Muscle of leg (tissue), 3 donors: ENCODE measurements at regions not wholly inside any gene's neighbourhood (a gene's known extent, or its start where the extent isn't known, plus 50 kb on each side); places are given as distances from the start of the nearest gene placed in this dataset.

Experiments used
- DNase-seq: peaks from one replicate; pipeline ENCODE4 v3.0.0; 2013
- H3K27ac ChIP-seq: one replicate; pipeline ENCODE4 v1.5.1; 2013; ENCODE audit warnings: mild to moderate bottlenecking, low read length, control low read depth
- H3K27me3 ChIP-seq: one replicate; pipeline ENCODE4 v1.6.1; 2013; ENCODE audit warnings: low read length; ENCODE audit not compliant: control insufficient read depth, insufficient read depth
- H3K36me3 ChIP-seq: one replicate; pipeline ENCODE4 v1.6.1; 2013; ENCODE audit warnings: low read length; ENCODE audit not compliant: control insufficient read depth, insufficient read depth
- H3K4me1 ChIP-seq: one replicate; pipeline ENCODE4 v1.6.1; 2013; ENCODE audit warnings: low read length; ENCODE audit not compliant: control insufficient read depth, insufficient read depth
- H3K4me3 ChIP-seq: one replicate; pipeline ENCODE4 v1.5.1; 2013; ENCODE audit warnings: low read length, control low read depth
- H3K9me3 ChIP-seq: replicated peaks from 2 replicates; pipeline ENCODE4 v1.6.1; 2013; ENCODE audit warnings: low read depth, low read length; ENCODE audit not compliant: control insufficient read depth
- WGBS: methylation state at CpG from one replicate; pipeline ENCODE4 v1.1.5; 2013; ENCODE audit warnings: missing lambda C conversion rate; ENCODE audit not compliant: insufficient coverage; 5-methylcytosine and 5-hydroxymethylcytosine counted together

DNA sequence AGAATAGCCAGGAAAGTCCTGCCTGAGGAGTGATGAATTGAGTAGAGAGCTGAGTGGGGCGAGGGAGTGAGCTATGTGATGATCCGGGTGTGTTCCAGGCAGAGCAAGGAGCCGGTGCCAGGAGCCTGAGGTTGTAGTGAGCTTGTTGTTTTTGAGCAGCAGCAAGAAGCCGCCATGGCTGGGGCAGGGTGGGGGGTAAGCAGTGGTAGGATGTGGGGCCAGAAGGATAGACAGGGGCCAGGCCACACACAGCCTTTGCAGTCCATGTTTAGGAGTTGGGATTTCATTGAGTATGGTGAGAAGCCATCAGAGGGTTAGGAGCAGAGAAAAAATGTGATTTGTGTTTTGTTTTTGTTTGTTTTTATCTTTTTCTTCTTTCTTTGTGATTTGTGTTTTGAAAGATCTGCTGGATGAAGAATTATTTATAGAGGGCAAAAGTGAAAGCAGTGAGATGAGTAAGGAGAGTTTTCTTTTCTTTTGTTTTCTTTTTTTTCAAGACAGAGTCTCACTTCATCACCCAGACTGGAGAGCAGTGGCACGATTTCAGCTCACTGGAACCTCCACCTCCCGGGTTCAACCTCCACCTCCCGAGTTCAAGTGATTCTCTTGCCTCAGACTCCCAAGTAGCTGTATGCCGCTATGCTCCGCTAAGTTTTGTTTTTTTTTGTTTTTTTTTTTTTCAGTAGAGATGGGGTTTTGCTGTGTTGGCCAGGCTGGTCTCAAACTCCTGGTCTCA is 92.3 kb upstream of the BCAT1 start:
- 69% methylated on average over 4 of the region's 9 CpGs for WGBS
- Histone ChIP-seq H3K4me1 (no peaks in the 10 kb centered on the region), H3K9me3 (no peaks in the 10 kb centered on the region), H3K36me3 (no peaks in the 10 kb centered on the region), H3K27me3 (no peaks in the 10 kb centered on the region), H3K4me3 (no peak overlapping the region), H3K27ac (peak overlapping the region; percentile 52)
- no peak for DNase-seq

DNA sequence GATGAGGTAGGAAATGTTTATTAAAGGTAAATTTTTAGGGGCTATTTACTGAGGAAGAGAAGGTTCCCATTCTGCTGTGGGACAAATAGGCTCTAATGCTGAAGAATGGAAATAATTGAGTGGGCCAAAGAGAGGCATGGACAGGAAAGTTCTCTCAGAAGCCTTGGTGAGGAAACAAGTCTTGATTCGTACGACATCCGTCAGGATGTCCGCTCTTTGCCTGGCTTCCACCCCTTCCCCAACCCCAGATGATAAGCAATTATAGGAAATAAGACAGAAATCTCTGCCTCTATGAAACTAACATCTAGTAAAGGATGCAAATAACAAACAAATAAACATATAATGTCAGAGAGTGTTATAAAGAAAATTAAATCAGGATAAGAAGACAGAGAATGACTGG is 91.7 kb upstream of the BCAT1 start:
- no peak overlapping the region for H3K4me3 ChIP-seq
- H3K27me3 ChIP-seq = no peaks in the 10 kb centered on the region
- no peaks in the 10 kb centered on the region for H3K36me3 ChIP-seq
- no peaks in the 10 kb centered on the region for H3K9me3 ChIP-seq
- peak overlapping the region; percentile 52 for H3K27ac ChIP-seq
- no peak for DNase-seq
- no peaks in the 10 kb centered on the region for H3K4me1 ChIP-seq
- no CpG with 5 or more reads among the region's 4 CpGs for WGBS

DNA sequence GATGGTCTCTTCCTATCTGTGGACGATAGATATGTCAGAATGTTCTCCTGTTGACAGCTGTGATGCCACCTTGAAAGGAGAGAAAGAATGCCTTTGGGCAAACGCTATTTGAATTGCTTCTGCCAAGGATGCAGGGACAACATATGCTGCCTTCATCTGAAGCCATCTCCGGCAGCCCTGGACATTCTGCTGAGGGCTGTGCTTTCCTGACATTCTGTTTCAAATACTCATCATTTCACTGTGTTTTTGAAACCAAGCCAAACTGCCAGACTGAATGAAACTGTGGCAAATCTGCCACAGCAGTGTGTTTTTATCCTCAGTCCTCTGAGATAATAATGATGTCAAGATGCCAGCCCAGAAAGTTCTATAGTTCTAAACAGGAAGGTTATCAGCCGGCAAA is 85.8 kb upstream of the BCAT1 start:
- H3K4me1 ChIP-seq = no peaks in the 10 kb centered on the region
- WGBS = 64% methylated on average over 3 of the region's 4 CpGs

DNA sequence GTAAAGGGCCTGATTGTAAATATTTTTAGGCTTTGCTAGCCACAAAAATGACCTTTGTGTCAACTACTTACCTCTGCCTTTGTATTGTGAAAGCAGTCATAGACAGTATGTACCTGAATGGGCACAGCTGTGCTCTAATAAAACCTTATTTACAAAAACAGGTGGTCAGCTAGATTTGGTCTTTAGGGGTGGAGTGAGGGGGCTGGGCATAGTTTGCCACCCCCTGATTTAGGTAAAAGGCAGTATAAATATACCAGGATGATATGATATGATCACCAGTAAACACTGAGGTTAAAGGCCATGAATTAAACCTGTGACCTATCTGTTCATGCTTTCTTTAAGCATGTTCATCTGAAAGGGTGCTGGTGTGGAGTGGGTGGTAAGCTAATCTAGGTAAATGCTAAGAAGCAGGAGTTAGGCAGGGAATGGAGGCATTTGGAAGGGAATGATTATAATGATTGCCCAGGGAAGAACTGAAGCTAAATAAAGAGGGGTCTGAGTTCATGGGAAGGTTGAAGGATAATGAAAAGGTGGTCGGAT is 77.1 kb upstream of the BCAT1 start:
- Histone ChIP-seq H3K27me3 (no peaks in the 10 kb centered on the region), H3K4me3 (no peak overlapping the region), H3K36me3 (no peaks in the 10 kb centered on the region), H3K27ac (no peak overlapping the region), H3K4me1 (no peaks in the 10 kb centered on the region), H3K9me3 (no peaks in the 10 kb centered on the region)
- no peak for DNase-seq
- 67% methylated on average over 1 of the region's 1 CpG for WGBS

More for the DNA sequence above, 85.8 kb upstream of the BCAT1 start:
- peak; percentile 10 for DNase-seq
- Histone ChIP-seq H3K9me3 (no peaks in the 10 kb centered on the region), H3K36me3 (no peaks in the 10 kb centered on the region), H3K27me3 (no peaks in the 10 kb centered on the region), H3K4me3 (no peak overlapping the region), H3K27ac (no peak overlapping the region)

DNA sequence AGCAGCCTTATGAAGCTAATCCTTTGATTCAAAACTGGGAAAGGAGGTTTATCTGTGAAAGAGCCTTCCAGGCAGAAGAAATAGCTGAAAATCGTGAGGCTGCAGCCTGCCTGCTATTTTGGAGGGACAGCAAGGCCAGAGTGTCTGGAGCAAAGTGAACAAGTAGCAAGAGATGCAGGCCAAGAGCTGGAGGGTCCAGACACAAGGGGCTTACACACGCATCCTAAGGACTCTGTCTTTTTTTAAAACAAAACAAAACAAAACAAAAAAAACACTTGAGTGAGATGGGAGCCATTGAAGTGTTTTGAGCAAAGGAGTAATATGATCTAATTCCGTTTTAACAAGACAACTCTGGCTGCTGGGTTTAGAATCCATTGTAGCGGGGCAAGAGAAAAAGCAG is 76.4 kb upstream of the BCAT1 start:
- H3K36me3 ChIP-seq = no peaks in the 10 kb centered on the region
- 50% methylated on average over 3 of the region's 4 CpGs for WGBS
- H3K27me3 ChIP-seq = no peaks in the 10 kb centered on the region
- DNase-seq = no peak
- H3K27ac ChIP-seq = no peak overlapping the region
- no peaks in the 10 kb centered on the region for H3K4me1 ChIP-seq
- no peak overlapping the region for H3K4me3 ChIP-seq
- H3K9me3 ChIP-seq = no peaks in the 10 kb centered on the region

DNA sequence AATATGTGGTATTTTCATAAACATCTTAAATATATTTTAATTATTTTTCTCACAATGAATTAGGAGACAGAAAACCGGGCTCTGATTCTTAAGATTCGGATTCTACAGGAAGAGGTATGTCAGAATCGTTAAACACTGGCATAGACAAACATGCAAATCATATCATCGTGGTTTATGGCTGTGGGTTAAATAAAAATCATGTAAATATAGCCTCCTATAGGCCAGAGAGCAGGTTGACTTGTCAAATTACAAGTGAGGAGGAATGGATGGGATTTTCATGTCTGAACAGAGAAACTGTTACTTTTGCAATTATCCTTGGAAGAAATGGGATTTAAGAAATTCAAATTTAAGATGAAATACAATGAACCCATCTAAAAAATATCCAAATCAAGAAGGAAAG is 74.9 kb upstream of the BCAT1 start:
- DNase-seq = no peak
- Histone ChIP-seq H3K27ac (no peak overlapping the region), H3K4me3 (no peak overlapping the region), H3K9me3 (no peaks in the 10 kb centered on the region), H3K4me1 (no peaks in the 10 kb centered on the region), H3K36me3 (no peaks in the 10 kb centered on the region), H3K27me3 (no peaks in the 10 kb centered on the region)
- no CpG with 5 or more reads among the region's 4 CpGs for WGBS

DNA sequence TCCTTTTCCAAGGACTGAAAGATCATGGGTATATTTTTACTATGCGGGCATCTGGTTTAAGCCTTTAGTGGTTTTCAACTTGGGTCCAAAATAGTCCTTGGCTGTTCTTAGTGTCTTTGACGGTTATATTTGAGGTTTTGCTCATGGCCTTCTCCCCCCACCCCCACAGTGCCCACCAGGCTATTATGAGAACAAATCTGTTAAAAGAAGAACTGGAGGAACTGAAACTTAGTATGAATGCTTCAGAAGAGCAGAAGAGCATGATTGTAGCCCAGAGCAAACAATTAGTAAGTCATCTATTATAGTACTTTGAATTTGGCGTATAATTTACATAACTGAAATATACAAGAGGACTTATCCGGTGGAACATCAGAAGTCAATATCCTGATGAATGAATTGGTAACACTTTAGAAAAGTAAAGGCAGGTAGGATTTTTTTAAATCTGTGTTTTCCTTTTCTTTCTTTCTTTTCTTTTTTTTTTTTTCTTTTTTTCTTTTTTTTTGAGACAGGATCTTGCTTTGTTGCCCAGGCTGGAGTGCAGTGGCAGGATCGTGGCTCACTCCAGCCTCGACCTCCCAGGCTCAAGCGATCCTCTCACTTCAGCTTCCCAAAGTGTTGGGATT is 71.8 kb upstream of the BCAT1 start:
- H3K27ac ChIP-seq = no peak overlapping the region
- no peak for DNase-seq
- 62% methylated on average over 2 of the region's 7 CpGs for WGBS
- H3K4me1 ChIP-seq = no peaks in the 10 kb centered on the region
- no peaks in the 10 kb centered on the region for H3K27me3 ChIP-seq
- H3K4me3 ChIP-seq = no peak overlapping the region
- H3K9me3 ChIP-seq = no peaks in the 10 kb centered on the region
- H3K36me3 ChIP-seq = no peaks in the 10 kb centered on the region

DNA sequence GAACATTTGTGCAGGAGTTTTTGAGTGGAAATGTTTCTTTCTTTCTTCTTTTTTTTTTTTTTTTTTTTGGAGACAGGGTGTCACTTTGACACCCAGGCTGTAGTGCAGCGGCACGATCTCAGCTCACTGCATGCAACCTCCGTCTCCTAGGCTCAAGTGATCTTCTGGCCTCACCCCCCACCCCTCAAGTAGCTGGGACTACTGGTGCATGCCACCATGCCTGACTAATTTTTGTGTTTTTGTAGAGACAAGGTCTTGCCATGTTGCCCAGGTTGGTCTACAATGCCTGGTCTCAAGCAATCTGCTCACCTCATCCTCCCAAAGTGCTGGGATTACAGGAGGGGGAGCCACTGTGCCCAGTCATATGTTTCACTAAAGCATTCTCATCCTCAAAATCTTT is 69.2 kb upstream of the BCAT1 start:
- Histone ChIP-seq H3K27ac (no peak overlapping the region), H3K9me3 (no peaks in the 10 kb centered on the region), H3K4me3 (no peak overlapping the region), H3K27me3 (no peaks in the 10 kb centered on the region), H3K4me1 (no peaks in the 10 kb centered on the region), H3K36me3 (no peaks in the 10 kb centered on the region)
- no peak for DNase-seq
- WGBS = no CpG with 5 or more reads among the region's 3 CpGs

DNA sequence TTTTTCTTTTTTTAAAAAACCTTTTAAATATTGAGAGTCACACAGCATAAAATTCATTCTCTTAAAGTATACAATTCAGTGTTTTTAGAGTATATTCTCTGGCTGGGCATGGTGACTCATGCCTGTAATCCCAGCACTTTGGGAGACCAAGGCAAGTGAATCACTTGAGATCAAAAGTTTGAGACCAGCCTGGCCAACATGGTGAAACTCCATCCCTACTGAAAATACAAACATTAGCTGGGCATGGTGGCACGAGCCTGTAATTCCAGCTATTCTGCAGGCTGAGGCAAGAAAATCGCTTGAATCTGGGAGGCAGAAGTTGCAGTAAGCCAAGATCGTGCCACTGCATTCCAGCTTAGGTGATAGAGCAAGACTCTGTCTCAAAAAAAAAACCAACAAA is 68.4 kb upstream of the BCAT1 start:
- WGBS = 87% methylated on average over 2 of the region's 3 CpGs
- H3K4me1 ChIP-seq = no peaks in the 10 kb centered on the region
- DNase-seq = no peak

DNA sequence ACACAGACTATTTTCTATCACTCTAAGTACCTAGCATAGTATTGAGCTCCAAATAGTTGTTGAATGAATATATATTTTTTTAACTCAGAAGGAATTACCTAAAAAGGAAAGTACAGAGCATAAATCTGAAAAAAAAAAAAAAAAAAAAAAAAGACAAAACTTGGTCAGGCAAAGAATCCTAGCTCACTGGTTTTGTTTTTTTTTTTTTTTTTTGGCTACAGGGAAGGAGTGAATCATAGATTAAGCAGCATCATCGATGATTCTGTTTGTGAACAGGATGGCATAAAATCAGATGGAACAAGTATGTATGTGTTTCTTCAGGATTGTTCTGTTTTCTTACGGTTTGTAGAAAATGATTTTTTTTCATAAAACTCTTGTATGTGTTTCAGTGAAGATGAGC is 66.1 kb upstream of the BCAT1 start:
- no peak for DNase-seq
- Histone ChIP-seq H3K4me3 (no peak overlapping the region), H3K9me3 (no peaks in the 10 kb centered on the region), H3K4me1 (no peaks in the 10 kb centered on the region), H3K36me3 (no peaks in the 10 kb centered on the region), H3K27me3 (no peaks in the 10 kb centered on the region), H3K27ac (no peak overlapping the region)
- WGBS = no CpG with 5 or more reads among the region's 2 CpGs

More for the DNA sequence above, 68.4 kb upstream of the BCAT1 start:
- Histone ChIP-seq H3K27ac (no peak overlapping the region), H3K9me3 (no peaks in the 10 kb centered on the region), H3K27me3 (no peaks in the 10 kb centered on the region), H3K36me3 (no peaks in the 10 kb centered on the region), H3K4me3 (no peak overlapping the region)
